ENCODE measurements at regions not wholly inside any gene's neighbourhood (a gene's known extent, or its start where the extent isn't known, plus 50 kb on each side); places are given as distances from the start of the nearest gene placed in this dataset.

GRCh38 chr4:163967263-163967662 is 472.8 kb downstream of the TMA16 start:
- no peak for DNase-seq (ENCODE audit: low read depth)
- H3K4me3 ChIP-seq (ENCODE audit: control insufficient read depth, low read depth, low read length): no peak overlapping the region
- no peak for TF ChIP-seq CTCF (IDR thresholded peaks at IDR 0.05; ENCODE audit: control insufficient read depth, insufficient read depth, low read depth, low read length, missing control alignments)

- no peak overlapping the region for H3K4me3 ChIP-seq (ENCODE audit: control insufficient read depth, low read depth, low read length)
- DNase-seq (ENCODE audit: low read depth): no peak
- TF ChIP-seq CTCF (IDR thresholded peaks at IDR 0.05; ENCODE audit: control insufficient read depth, insufficient read depth, low read depth, low read length, missing control alignments): no peak
Observed at GRCh38 chr4:163967710-163968109, 473.2 kb downstream of the TMA16 start.

GRCh38 chr4:163969291-163969690 is 474.8 kb downstream of the TMA16 start:
- no peak overlapping the region for H3K4me3 ChIP-seq (ENCODE audit: control insufficient read depth, low read depth, low read length)
- no peak for TF ChIP-seq CTCF (IDR thresholded peaks at IDR 0.05; ENCODE audit: control insufficient read depth, insufficient read depth, low read depth, low read length, missing control alignments)
- DNase-seq (ENCODE audit: low read depth): no peak

GRCh38 chr4:163976588-163976987 is 482.1 kb downstream of the TMA16 start:
- TF ChIP-seq CTCF (IDR thresholded peaks at IDR 0.05; ENCODE audit: control insufficient read depth, insufficient read depth, low read depth, low read length, missing control alignments): no peak
- H3K4me3 ChIP-seq (ENCODE audit: control insufficient read depth, low read depth, low read length): no peak overlapping the region
- DNase-seq (ENCODE audit: low read depth): no peak

- no peak for TF ChIP-seq CTCF (IDR thresholded peaks at IDR 0.05; ENCODE audit: control insufficient read depth, insufficient read depth, low read depth, low read length, missing control alignments)
- no peak overlapping the region for H3K4me3 ChIP-seq (ENCODE audit: control insufficient read depth, low read depth, low read length)
- no peak for DNase-seq (ENCODE audit: low read depth)
Observed at GRCh38 chr4:163988391-163988790, 493.9 kb downstream of the TMA16 start.

GRCh38 chr4:163988865-163989264 is 494.4 kb downstream of the TMA16 start:
- DNase-seq (ENCODE audit: low read depth): no peak
- no peak overlapping the region for H3K4me3 ChIP-seq (ENCODE audit: control insufficient read depth, low read depth, low read length)
- no peak for TF ChIP-seq CTCF (IDR thresholded peaks at IDR 0.05; ENCODE audit: control insufficient read depth, insufficient read depth, low read depth, low read length, missing control alignments)

- TF ChIP-seq CTCF (IDR thresholded peaks at IDR 0.05; ENCODE audit: control insufficient read depth, insufficient read depth, low read depth, low read length, missing control alignments): no peak
- no peak for DNase-seq (ENCODE audit: low read depth)
- no peak overlapping the region for H3K4me3 ChIP-seq (ENCODE audit: control insufficient read depth, low read depth, low read length)
Observed at GRCh38 chr4:163991298-163991865, 496.9 kb downstream of the TMA16 start.

Data from AG09309 (cell line).